ENCODE measurements at regions not wholly inside any gene's neighbourhood (a gene's known extent, or its start where the extent isn't known, plus 50 kb on each side); places are given as distances from the start of the nearest gene placed in this dataset.

GRCh38 chr15:62610265-62610869 lies 432.2 kb upstream of the TPM1 start:
- CTCF ChIA-PET, result interaction anchor here (0.6 kb wide), 1 partner anchor 662 kb away, joined by 4 read pairs; no protein-coding TSS in a partner anchor
- DNase-seq, result no peak
- BruUV-seq (replicated peaks), result no TSS peak
- no peak overlapping the region for H3K4me3 Mint-ChIP-seq (ENCODE audit: low read depth, unreplicated experiment)
- intact Hi-C loops (cut with micrococcal nuclease; ENCODE audit: unreplicated experiment), result no loop called here
- H3K36me3 Mint-ChIP-seq (ENCODE audit: insufficient read depth, unreplicated experiment), result no peaks in the 10 kb centered on the region
- H3K27me3 Mint-ChIP-seq (ENCODE audit: unreplicated experiment), result peaks cover 43% of the 10 kb centered on the region
- peaks cover 5% of the 10 kb centered on the region for H3K9me3 Mint-ChIP-seq (ENCODE audit: low read depth, unreplicated experiment)
- TF ChIP-seq CTCF (IDR thresholded peaks at IDR 0.05; ENCODE audit: unreplicated experiment), result no peak
- H3K4me1 Mint-ChIP-seq (ENCODE audit: low read depth, unreplicated experiment), result peaks cover 33% of the 10 kb centered on the region
- H3K27ac Mint-ChIP-seq (ENCODE audit: unreplicated experiment), result no peak overlapping the region

GRCh38 chr15:62611002-62611401 lies 431.5 kb upstream of the TPM1 start:
- Mint-ChIP-seq H3K9me3 (ENCODE audit: low read depth, unreplicated experiment) (peaks cover 5% of the 10 kb centered on the region), H3K4me3 (ENCODE audit: low read depth, unreplicated experiment) (no peak overlapping the region), H3K27ac (ENCODE audit: unreplicated experiment) (no peak overlapping the region), H3K36me3 (ENCODE audit: insufficient read depth, unreplicated experiment) (no peaks in the 10 kb centered on the region), H3K27me3 (ENCODE audit: unreplicated experiment) (peaks cover 43% of the 10 kb centered on the region), H3K4me1 (ENCODE audit: low read depth, unreplicated experiment) (peaks cover 33% of the 10 kb centered on the region)
- intact Hi-C loops (cut with micrococcal nuclease; ENCODE audit: unreplicated experiment), result no loop called here
- TF ChIP-seq CTCF (IDR thresholded peaks at IDR 0.05; ENCODE audit: unreplicated experiment), result no peak
- BruUV-seq (replicated peaks), result no TSS peak
- no peak for DNase-seq
- CTCF ChIA-PET, result no interaction called here

- Mint-ChIP-seq H3K4me1 (ENCODE audit: low read depth, unreplicated experiment) (peaks cover 23% of the 10 kb centered on the region), H3K36me3 (ENCODE audit: insufficient read depth, unreplicated experiment) (no peaks in the 10 kb centered on the region), H3K9me3 (ENCODE audit: low read depth, unreplicated experiment) (peaks cover 5% of the 10 kb centered on the region), H3K27me3 (ENCODE audit: unreplicated experiment) (peaks cover 43% of the 10 kb centered on the region), H3K27ac (ENCODE audit: unreplicated experiment) (no peak overlapping the region), H3K4me3 (ENCODE audit: low read depth, unreplicated experiment) (no peak overlapping the region)
- no TSS peak for BruUV-seq (replicated peaks)
- TF ChIP-seq CTCF (IDR thresholded peaks at IDR 0.05; ENCODE audit: unreplicated experiment), result no peak
- no peak for DNase-seq
- CTCF ChIA-PET, result no interaction called here
- intact Hi-C loops (cut with micrococcal nuclease; ENCODE audit: unreplicated experiment), result no loop called here
Observed at GRCh38 chr15:62612183-62612733, 430.3 kb upstream of the TPM1 start.

- CTCF ChIA-PET, result no interaction called here
Observed at GRCh38 chr15:62612771-62613170, 429.8 kb upstream of the TPM1 start.

More at GRCh38 chr15:62612771-62613170, 429.8 kb upstream of the TPM1 start:
- intact Hi-C loops (cut with micrococcal nuclease; ENCODE audit: unreplicated experiment), result no loop called here
- no peak for TF ChIP-seq CTCF (IDR thresholded peaks at IDR 0.05; ENCODE audit: unreplicated experiment)
- Mint-ChIP-seq H3K27me3 (ENCODE audit: unreplicated experiment) (peaks cover 41% of the 10 kb centered on the region), H3K27ac (ENCODE audit: unreplicated experiment) (no peak overlapping the region), H3K9me3 (ENCODE audit: low read depth, unreplicated experiment) (peaks cover 5% of the 10 kb centered on the region), H3K36me3 (ENCODE audit: insufficient read depth, unreplicated experiment) (no peaks in the 10 kb centered on the region), H3K4me1 (ENCODE audit: low read depth, unreplicated experiment) (peaks cover 18% of the 10 kb centered on the region), H3K4me3 (ENCODE audit: low read depth, unreplicated experiment) (no peak overlapping the region)
- BruUV-seq (replicated peaks), result no TSS peak
- no peak for DNase-seq

All from Calu3 (cell line).